ENCODE measurements at regions not wholly inside any gene's neighbourhood (a gene's known extent, or its start where the extent isn't known, plus 50 kb on each side); places are given as distances from the start of the nearest gene placed in this dataset.

DNA sequence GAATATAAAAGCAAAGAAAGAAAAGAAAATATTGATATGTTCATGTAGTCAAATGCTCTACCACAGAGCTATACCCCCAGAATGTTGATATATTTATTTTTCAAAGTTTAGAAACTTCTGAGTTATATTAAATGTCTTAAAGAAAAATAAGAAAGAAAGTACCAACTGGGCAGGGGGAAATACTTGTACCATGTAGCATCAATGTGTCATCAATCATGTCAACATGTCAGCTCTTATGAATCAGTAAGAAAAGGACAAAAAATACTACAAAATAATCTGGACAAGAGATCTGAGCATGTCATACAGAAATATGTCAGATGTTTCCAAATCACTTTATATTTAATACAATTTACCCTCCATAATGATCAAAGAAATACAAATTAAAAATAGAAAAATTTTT, 595.1 kb upstream of the ATP2B1 start:
- no peak for DNase-seq

DNA sequence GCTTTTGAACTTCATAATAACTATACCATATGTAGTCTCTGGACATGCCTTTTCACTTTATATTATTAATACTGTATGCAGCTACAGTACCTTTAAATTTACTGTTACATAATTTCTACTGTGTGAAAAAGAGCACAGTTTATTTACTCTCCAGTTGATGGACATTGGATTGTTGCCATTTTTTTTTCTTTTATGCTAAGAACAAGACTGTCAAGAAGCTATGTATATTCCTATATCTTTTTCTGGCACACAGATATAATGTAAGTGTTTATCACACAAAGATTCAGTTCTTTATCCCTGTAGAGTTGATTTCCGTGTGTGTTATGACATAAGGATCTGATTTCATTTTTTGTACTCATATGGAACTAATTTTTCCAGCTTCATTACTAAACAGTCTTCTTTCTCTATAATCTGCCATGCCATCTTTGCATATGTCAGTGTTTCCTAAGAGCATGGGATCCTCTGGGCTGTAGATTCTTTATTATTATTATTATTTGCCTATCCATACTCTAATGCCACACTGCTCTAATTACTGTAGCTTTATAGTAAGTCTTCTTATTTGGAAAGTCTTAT, 593.0 kb upstream of the ATP2B1 start:
- DNase-seq, result peak; percentile 21

DNA sequence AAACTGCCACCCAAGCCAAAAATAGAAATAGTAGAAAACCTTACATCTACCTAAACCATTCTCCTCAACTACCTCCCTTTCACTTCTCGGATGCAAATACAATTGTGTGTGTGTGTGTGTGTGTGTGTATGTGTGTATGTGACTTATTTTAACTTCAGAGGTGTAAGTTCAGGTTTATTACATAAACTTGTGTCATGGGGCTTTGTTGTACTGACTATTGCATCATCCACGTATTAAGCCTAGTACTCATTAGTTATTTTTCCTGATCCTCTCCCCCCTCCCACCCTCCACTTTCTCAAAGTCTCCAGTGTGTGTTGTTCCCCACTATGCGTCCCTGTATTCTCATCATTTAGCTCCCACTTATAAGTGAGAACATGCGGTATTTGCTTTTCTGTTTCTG, 592.5 kb upstream of the ATP2B1 start:
- DNase-seq, result no peak

DNA sequence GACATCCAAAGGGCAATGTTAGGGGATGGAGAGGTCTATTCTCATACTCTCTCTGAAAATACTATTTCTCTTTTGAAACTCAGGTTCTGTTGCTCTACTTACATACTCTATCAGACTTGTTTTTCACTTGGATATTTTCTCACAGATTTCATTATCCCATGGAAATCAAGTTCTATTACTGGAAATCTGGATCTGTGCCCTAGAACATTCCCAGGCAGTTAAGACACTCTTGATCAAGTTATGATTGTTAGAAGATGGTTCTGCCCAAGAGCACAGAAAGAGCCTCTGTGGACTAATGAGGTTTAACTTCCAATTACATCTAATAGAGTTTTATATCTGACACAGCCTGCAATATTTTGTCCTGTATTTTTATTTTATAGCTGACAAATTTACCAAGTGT, 591.0 kb upstream of the ATP2B1 start:
- DNase-seq, result no peak

DNA sequence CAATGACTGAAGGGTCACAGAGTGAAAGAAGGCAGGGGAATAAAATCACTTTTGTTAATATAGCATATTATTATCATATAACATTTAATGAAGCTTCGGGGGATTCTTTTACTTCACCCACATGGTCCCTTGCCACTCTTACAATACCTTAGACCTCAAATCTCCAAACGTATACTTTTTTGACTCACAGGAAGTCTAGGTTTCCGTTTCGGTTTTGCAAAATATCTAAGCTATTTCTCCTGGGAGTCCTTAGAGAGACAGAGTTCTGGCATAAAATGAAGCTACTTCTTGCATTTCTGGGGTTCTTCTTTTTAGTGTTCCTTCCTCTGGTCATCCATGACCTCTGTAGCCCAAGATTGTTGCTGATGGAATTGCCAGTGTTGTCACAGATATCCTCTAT, 590.5 kb upstream of the ATP2B1 start:
- no peak for DNase-seq

DNA sequence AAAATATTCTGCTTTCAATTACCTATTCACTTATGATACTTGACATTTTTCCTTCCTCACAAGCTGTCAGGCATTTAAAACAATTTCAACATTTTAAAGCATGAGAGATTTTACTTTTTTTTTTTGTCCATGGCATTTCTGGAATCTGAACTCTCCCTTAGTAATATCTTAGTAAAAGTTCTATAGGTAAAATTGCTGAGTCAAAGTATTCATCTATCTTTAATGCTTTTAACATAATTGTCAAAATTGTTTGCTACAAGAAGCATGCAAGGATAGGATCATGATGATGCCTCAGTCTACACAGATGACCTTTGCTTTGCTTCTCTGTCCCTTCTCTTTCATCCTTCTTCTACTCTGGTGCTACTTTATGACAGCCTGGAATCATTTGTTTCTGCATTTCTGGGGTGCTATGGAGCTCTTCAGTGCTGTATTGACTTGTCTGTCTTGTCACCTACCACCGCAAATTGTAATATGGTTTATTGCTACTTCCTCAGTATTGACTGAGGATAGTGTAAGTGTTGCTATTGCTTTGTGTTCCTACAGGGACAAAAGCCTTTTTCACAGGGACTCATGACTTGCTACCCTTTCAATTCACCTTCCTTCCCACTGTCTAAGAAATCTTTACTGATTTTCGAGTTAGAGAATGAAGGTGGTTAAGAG, 589.8 kb upstream of the ATP2B1 start:
- peak; percentile 26 for DNase-seq

DNA sequence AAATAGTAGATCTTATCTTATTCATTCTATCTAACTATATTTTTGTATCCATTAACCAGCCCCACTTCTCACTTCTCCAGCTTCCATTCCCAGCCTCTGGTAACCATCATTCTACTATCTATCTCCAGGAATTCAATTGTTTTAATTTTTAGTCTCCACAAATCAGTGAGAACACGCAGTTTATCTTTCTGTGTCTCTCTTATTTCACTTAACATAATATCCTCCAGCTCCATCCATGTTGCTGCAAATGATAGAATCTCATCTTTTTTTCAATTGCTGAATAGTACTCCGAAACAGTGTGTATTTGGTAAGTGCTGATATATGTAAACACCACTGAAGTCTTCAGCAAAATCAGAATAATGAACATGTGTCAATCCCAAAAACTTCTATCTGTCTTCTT, 587.2 kb upstream of the ATP2B1 start:
- no peak for DNase-seq

DNA sequence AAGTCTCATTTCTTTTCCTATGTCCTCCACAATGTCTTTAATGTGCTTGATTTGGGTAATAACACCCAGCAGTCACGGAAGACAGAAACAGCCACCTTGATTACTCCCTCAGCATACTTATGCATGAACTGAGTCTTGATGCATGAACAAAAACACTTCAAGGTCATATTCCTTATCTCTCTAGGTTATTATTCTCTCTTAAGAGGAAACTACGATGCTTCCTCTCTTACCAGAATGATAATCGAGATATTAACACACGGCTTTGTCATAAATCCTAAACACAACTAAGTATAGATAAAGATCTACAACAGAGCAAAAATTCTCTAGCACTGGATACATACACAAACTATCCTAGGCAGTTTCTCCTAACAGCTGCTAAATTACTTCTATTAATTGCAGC, 583.5 kb upstream of the ATP2B1 start:
- no peak for DNase-seq

DNA sequence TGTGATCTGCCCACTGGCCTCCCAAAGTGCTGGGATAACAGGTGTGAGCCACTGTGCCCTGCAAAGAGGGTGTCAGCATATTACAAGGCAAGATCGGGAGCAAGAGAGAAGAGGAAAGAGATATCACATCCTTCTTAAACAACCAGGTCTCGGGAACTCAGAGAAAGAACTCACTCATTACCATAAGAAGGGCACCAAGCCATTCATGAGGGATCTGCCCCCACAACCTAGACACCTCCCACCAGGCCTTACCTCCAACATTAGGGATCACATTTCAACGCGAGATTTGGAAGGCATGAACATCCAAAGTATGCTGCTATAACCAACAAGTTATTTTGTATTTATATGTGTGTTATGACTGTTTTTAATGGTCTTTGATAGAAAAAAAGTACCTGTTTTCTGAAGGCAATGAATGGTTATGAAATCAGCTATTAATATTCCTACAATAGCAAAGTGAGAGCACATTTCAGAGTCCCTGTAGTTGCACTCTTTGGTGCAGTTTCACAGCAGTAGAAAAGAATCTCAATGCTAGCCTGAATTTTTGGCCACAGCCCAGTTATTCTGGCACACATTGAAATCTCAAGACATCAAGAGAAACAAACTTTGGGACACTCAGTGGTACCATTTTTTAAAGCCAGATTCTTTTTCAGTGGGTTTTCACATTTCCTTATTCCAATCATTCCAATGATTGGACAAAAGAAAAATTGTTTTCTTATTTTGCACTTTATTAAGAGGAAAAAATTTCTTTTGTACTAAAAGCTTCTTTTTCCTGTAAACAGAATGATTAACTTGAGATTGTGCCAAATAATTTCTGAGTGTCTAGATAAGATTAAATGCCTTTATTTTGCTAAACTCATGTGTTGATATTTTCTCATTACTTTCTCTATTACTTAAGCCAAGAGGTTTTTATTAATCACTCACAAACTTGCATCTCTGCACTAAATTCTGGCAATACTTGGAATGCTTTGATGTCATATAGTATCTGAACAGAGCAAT, 582.6 kb upstream of the ATP2B1 start:
- no peak for DNase-seq

DNA sequence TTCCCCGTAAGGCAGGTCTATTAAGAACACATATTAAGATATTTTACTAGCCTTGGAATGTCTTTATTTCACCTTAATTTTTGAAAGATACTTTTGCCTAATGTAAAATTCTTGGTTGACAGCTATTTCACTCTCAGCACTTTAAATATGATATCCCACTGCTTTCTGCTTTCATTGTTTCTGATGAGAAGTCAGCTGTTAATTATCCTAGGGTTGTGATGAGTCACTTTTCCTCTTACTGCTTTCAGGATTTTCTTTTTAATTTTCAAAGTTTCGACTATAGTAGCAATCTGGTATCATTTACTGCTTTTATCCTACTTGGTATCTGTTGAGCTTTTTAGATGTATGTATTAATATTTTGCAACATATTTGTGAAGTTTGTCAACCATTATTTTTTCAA, 578.9 kb upstream of the ATP2B1 start:
- DNase-seq, result no peak

DNA sequence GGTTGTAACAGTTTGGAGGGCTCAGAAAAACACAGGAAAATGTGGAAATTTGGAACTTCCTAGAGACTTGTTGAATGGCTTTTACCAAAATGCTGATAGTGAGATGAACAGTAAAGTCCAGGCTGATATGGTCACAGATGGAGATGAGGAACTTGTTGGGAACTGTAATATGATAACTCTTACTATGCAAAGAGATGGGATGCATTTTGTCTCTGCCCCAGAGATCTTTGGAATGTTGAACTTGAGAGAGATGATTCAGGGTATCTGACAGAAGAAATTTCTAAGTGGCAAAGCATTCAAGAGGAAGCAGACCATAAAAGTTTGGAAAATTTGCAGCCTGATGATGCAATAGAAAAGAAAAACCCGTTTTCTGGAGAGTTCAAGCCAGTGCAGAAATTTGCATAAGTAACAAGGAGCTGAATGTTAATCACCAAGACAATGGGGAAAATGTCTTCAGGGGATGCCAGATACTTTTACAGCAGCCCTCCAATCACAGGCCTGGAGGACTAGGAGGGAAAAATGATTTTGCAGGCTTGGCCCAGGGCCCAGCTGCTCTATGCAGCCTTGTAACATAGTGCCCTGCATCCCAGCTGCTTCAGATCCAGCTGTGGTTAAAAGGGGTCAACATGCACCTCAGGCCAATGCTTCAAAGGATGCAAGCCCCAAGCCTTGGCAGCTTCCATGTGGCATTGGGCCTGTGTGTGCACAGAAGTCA, 572.7 kb upstream of the ATP2B1 start:
- no peak for DNase-seq

DNA sequence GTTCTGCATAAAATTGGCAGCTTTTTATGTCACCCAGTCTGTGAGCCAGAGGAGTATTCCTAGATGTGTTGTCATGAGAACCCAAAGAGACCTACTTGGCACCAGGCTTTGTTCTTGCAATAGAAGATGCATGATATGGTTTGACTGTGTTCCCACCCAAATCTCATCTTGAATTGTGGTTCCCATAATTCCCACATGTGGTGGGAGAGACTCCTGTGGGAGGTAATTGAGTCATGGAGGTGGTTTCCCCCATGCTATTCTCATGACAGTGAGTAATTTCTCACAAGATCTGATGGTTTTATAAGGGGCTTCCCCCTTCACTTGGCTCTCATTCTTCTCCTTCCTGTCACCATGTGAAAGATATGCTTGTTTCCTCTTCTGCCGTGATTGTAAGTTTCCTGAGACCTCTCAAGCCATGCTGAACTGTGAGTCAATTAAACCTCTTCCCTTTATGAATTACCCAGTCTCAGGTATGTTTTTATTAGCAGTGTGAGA, 572.0 kb upstream of the ATP2B1 start:
- peak; percentile 64 for DNase-seq

DNA sequence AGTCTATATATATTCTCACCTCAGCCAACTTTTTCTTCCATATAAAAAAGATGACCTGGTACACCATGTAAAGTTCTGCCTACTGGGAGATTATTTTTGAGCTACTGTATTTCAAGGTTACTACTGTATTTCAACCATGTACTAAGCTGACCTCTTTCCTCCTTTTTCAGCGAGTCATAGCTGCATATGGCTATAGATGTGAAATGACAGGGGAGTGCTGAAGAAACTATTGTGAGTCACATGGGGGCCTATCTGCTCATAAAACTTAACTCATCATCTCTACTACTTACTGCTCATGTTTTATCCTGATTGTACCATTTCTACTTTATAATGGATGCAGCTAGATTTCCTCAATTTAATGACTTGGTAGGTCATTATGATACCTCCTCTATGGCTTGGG, 571.4 kb upstream of the ATP2B1 start:
- DNase-seq, result peak; percentile 77

DNA sequence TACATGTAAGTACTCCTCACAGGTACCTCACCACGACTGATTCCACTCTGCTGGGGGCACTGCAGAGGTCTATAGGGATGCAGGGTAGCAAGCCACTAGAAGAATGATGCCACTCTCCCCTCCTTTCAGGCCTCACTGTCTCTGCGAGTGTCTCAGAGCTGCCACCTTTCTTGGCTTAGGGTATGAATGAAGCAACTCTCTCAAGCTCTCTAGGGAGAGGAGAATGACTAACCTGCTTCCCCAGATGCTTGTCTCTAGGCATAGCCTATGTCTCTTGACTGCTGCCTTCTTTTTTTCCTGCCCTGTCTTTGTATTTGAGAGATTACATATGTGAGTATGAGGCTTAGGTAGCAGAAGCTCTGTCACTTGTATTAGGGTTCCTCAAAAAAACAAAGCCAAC, 566.5 kb upstream of the ATP2B1 start:
- no peak for DNase-seq

DNA sequence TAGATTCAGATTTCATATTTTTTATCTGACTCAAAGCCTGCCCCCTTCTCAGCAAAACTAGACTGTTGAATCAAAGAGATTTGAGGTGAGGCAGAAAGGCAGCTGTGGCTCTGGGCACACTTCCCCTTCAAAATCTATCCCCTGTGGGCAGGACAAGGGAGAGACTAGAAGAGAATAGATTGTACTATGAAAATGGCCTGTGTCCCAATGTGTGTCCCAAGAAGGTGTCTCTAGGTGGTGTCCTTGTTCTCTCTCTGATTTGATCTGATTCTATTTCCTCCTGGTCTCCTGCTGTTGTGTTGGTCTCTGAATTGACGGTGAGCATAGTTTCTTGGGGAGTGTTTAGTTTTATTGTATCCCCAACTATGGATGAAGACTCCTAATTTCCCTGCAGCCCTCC, 565.8 kb upstream of the ATP2B1 start:
- DNase-seq, result no peak

DNA sequence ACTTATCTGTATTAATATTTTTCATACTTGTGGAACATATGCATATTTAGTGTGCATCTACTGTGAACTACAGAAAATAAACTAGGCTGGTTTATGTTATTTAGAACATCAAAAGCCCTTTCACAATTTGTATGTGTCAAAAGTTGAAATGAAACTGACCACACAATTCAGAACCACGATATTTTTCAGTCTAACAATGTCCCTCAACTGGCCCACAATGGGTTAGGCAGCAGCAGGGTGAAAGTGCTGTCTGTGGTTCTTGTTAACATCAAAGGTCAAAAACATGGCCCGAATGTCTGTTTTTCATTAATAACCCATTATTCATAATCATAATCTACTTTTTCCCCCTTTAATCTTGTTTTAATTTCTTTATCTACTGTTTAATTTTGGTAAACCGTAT, 559.9 kb upstream of the ATP2B1 start:
- DNase-seq, result no peak

DNA sequence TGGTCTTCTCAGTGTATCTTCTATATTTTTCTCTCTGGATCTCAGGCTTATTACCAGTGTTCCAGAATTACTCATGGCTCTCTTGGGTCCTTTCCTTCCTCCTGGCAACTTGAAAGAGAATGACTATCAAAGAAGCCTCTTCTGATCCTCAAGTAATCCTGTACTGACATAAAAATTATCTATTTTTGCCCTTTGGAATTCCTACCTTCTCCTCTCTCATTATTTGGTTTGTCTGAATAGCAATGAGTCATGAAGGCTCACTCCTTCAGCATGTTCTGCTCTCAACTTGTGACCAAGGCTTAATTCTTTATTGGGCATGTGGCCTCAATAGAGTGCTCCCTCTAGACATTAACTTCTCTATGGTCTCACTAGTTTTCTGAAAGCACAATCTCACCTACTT, 553.6 kb upstream of the ATP2B1 start:
- peak; percentile 66 for DNase-seq

DNA sequence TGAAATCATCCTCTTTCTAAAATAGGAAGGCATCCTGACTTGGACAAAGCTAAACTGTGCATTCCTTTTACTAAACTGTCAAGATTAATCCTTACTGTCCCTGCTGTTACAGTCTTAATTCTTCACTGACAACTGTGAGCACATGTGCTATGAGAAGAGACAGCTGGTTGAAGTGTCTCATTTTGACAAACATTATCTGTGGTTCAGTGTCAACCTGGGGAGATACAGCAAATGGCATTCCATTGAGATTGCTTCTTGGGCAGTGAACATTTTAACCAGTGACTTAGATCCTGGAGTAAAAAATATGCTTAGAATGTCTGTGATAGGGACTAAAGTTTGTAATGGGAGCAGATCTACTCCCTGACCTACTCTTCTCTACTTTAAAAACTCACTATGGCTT, 552.6 kb upstream of the ATP2B1 start:
- peak; percentile 62 for DNase-seq

DNA sequence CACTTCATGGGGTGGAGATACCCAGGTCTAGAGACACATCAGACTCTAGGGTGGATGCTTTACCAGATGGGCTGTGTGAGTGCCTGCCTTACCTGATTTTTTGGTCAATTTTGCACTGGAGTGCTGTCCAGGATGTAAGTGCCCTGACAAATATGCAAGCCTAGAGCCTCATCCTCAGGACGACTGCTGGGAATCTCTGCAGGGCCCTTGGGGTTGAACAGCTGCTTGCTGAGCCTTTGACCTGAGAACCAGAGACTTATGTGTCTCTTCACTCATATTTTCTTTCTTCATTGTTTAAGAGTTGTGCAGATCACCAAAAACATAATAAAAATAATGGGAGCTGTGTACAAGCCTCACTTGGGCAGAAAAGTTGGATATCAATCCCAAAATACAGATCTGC, 551.5 kb upstream of the ATP2B1 start:
- DNase-seq, result no peak

DNA sequence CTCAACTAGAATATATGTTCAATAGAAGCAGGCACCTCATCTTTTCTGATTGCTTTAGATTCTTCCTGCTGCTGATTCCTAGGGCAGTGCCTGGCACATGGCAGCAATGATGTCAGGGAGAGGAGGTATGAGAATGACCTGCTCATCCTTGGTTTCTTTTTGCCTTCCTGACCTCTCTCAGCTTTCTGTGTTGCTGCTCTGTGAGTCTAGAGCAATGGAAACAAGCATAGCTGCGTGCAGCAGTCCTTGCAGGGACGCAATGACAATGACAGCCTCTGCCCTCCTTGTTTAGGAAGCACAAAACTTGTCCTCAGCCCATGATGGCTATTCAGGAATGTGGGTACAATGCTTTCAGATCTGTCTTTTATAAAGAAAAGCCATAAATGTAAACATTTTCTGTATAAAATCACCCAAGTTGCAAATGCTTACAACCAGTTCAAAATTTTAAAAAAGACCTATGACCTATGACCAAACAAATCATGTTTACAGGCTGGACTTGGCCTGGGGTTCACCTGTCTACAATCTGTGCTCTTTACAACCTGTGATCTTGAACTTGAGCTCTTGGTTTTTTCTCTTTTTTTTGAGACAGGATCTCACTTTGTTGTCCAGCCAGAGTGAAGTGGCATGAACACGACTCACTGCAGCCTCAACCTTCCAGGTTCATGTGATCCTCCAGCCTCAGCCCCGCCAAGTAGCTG, 549.4 kb upstream of the ATP2B1 start:
- DNase-seq, result no peak

DNA sequence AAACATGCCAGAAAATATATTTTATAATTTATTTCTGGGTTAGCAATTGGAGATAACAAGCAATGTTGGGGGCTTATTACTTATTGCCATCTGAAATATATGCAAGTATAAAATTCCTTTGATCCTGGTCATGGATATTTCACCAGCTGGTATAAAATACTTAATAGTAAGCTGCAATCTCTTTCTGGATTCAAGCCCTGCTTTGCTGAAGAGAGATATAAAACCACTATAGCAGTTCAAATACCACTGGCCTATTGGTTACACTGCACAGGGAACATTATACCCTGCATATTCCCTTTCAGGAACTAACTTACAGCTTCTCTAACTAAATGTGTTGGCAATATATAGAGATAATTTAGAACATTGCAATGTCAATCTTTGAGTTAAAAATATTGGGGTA, 546.2 kb upstream of the ATP2B1 start:
- DNase-seq, result no peak

DNA sequence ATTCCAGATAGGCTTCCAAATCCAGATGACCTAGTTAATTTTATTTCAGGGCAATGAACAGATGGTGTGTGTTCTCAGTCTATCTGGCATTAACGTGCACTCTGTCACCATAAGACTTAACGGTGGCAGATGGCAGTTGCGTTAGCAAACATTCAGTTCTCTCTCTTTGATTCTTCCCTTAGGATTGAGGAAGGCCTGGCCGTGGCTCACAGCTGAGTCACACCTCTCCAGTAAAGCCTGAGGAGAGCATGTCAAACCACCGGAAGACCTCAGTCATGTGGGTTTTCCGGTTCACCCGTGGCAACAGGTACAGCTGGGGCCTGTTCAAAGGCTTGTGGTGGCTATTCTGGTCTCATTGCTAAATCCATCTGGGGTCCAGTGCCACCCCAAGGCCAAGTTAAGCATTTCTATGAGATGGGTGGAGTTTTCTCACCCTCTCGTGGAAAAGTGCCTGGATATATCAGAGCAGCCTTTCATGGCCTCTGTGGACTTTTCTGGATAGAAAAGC, 545.1 kb upstream of the ATP2B1 start:
- DNase-seq, result peak; percentile 85

Data from fibroblast of skin of abdomen (primary cell).